ENCODE measurements at regions not wholly inside any gene's neighbourhood (a gene's known extent, or its start where the extent isn't known, plus 50 kb on each side); places are given as distances from the start of the nearest gene placed in this dataset.

- intact Hi-C loops (cut with DNase I), result no loop called here
- DNase-seq (no peak), ATAC-seq (no peak)
- no peak for TF ChIP-seq POLR2A (IDR thresholded peaks at IDR 0.05)
- TF ChIP-seq, protein P1, sequence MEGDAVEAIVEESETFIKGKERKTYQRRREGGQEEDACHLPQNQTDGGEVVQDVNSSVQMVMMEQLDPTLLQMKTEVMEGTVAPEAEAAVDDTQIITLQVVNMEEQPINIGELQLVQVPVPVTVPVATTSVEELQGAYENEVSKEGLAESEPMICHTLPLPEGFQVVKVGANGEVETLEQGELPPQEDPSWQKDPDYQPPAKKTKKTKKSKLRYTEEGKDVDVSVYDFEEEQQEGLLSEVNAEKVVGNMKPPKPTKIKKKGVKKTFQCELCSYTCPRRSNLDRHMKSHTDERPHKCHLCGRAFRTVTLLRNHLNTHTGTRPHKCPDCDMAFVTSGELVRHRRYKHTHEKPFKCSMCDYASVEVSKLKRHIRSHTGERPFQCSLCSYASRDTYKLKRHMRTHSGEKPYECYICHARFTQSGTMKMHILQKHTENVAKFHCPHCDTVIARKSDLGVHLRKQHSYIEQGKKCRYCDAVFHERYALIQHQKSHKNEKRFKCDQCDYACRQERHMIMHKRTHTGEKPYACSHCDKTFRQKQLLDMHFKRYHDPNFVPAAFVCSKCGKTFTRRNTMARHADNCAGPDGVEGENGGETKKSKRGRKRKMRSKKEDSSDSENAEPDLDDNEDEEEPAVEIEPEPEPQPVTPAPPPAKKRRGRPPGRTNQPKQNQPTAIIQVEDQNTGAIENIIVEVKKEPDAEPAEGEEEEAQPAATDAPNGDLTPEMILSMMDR (IDR thresholded peaks at IDR 0.05), result no peak
- Histone ChIP-seq H3K4me3 (no peak overlapping the region), H3K27me3 (no peaks in the 10 kb centered on the region), H3K36me3 (no peaks in the 10 kb centered on the region), H3K27ac (no peak overlapping the region), H3K9me3 (peaks cover 0 to 6% (median 0%) of the 10 kb centered on the region in 12 donors), H3K4me1 (no peaks in the 10 kb centered on the region)
These were observed 464.9 kb upstream of the RBMS3 start for GRCh38 chr3:28816017-28816416.

- 67 to 73% (median 70%) methylated on average over 1 of the region's 1 CpG for WGBS, 4 donors
- no peaks in the 10 kb centered on the region for H3K27me3 ChIP-seq
- H3K9me3 ChIP-seq, result no peaks in the 10 kb centered on the region
- no peak for TF ChIP-seq POLR2A (IDR thresholded peaks at IDR 0.05)
- TF ChIP-seq, protein P1 (IDR thresholded peaks at IDR 0.05), result no peak
- intact Hi-C loops (cut with DNase I), result no loop called here
- no peaks in the 10 kb centered on the region for H3K4me1 ChIP-seq
- H3K36me3 ChIP-seq, result no peaks in the 10 kb centered on the region
- DNase-seq (no peak), ATAC-seq (no peak)
- no peak overlapping the region for H3K4me3 ChIP-seq
- H3K27ac ChIP-seq, result no peak overlapping the region
These were observed 456.6 kb upstream of the RBMS3 start for GRCh38 chr3:28824316-28824715.

DNA sequence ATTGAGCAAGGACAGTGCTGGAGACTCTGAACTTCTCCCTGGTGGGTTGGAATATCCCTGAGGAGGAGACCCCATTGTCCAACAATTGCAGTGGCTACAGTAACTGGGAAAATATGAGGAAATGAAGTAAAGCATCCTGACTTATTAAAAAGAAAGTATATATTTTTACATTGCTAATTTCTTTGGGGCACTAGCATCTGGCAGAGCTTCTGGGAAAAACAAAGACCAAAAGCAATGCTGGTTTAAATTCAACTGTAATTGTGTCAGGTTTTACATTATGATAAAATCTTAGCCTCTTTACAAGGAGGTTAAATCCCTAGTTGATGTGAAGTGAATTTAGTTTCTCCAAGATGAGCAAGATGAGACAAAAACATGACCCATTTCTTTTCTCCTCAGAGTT lies 454.0 kb upstream of the RBMS3 start:
- Histone ChIP-seq H3K27ac (no peak overlapping the region), H3K4me1 (no peaks in the 10 kb centered on the region), H3K9me3 (peaks cover 0 to 12% (median 0%) of the 10 kb centered on the region in 12 donors), H3K4me3 (no peak overlapping the region), H3K27me3 (no peaks in the 10 kb centered on the region), H3K36me3 (no peaks in the 10 kb centered on the region)
- ATAC-seq, result no peak
- DNase-seq, result no peak
- TF ChIP-seq POLR2A (IDR thresholded peaks at IDR 0.05), result no peak
- TF ChIP-seq, protein P1 (IDR thresholded peaks at IDR 0.05), result no peak
- intact Hi-C loops (cut with DNase I), result no loop called here

DNA sequence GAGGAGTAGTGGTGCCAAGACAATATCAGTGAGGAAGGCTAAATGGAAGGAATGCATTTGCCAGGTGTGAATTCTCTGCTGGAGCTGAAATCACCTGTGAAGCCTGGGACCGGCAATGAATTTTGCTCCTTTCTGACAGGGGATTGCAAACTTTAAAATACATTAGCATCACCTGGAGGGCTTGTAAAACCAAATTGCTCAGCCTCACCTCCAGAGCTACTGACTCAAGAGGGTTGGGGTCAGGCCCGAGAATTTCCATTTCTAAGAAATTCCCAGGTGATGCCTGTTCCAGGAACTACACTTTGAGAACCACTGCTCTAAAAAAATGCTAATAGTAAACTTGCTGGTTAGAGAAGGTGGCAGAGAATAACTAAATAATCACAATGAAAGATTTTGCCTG lies 445.6 kb upstream of the RBMS3 start:
- Histone ChIP-seq H3K27me3 (peaks cover 0 to 3% (median 0%) of the 10 kb centered on the region in 9 donors), H3K4me1 (peaks cover 0 to 5% (median 0%) of the 10 kb centered on the region in 12 donors), H3K36me3 (no peaks in the 10 kb centered on the region), H3K9me3 (peaks cover 0 to 17% (median 0%) of the 10 kb centered on the region in 12 donors), H3K27ac (no peak overlapping the region), H3K4me3 (no peak overlapping the region)
- DNase-seq, result no peak
- intact Hi-C loops (cut with DNase I), result no loop called here
- 33 to 55% (median 41%) methylated on average over 2 of the region's 2 CpGs for WGBS, 4 donors
- no peak for ATAC-seq
- TF ChIP-seq POLR2A (IDR thresholded peaks at IDR 0.05), result no peak
- TF ChIP-seq, protein P1 (IDR thresholded peaks at IDR 0.05), result no peak

All from heart left ventricle (tissue), 16 donors.